Suprapubic skin (tissue), 4 donors: ENCODE measurements at regions not wholly inside any gene's neighbourhood (a gene's known extent, or its start where the extent isn't known, plus 50 kb on each side); places are given as distances from the start of the nearest gene placed in this dataset.

Experiments
- DNase-seq, 2 donors: peaks; one replicate each; pipeline ENCODE4 v3.0.0-alpha.2; 2019; ENCODE audit warnings: low spot score in 2 of 2
- H3K27ac ChIP-seq: fragments of 200-600 bp; sonication (generic); one replicate; pipeline ENCODE4 v1.5.1; 2019
- H3K27me3 ChIP-seq: fragments of 200-600 bp; sonication (generic); one replicate; pipeline ENCODE4 v1.5.1; 2019
- H3K36me3 ChIP-seq: fragments of 200-600 bp; sonication (generic); one replicate; pipeline ENCODE4 v1.5.1; 2019
- H3K4me1 ChIP-seq: fragments of 200-600 bp; sonication (generic); one replicate; pipeline ENCODE4 v1.5.1; 2019
- H3K4me3 ChIP-seq: fragments of 200-600 bp; sonication (generic); one replicate; pipeline ENCODE4 v1.5.1; 2019; ENCODE audit warnings: mild to moderate bottlenecking
- H3K9me3 ChIP-seq: fragments of 200-600 bp; sonication (generic); one replicate; pipeline ENCODE4 v1.5.1; 2019
- EP300 ChIP-seq: sonication (generic); formaldehyde crosslinking; IDR thresholded peaks from one replicate; pipeline ENCODE4 v1.6.1; 2017; ENCODE audit warnings: antibody characterized with exemption
- POLR2A ChIP-seq, 2 donors: fragments of 450-650 bp; IDR thresholded peaks; one replicate each; pipeline ENCODE4 v1.6.1; 2017; ENCODE audit warnings: antibody characterized with exemption in 2 of 2, mild to moderate bottlenecking in 2 of 2, moderate library complexity in 2 of 2
- POLR2AphosphoS5 ChIP-seq, 3 donors: sonication (generic); formaldehyde crosslinking; IDR thresholded peaks; one replicate each; pipeline ENCODE4 v1.6.1; 2017; ENCODE audit warnings: antibody characterized with exemption in 3 of 3
- WGBS: methylation state at CpG from one replicate; pipeline ENCODE4 v1.1.5; 2018; 5-methylcytosine and 5-hydroxymethylcytosine counted together
- TF ChIP-seq, protein P1 (sequence below), 2 donors: fragments of 200-600 bp in 1 of 2; fragments of 450-650 bp in 1 of 2; sonication (generic) in 1 of 2; IDR thresholded peaks; one replicate each; pipeline ENCODE4 v1.5.1; 2016 to 2019; ENCODE audit warnings: antibody characterized with exemption in 2 of 2, mild to moderate bottlenecking in 1 of 2, moderate library complexity in 1 of 2

DNA sequence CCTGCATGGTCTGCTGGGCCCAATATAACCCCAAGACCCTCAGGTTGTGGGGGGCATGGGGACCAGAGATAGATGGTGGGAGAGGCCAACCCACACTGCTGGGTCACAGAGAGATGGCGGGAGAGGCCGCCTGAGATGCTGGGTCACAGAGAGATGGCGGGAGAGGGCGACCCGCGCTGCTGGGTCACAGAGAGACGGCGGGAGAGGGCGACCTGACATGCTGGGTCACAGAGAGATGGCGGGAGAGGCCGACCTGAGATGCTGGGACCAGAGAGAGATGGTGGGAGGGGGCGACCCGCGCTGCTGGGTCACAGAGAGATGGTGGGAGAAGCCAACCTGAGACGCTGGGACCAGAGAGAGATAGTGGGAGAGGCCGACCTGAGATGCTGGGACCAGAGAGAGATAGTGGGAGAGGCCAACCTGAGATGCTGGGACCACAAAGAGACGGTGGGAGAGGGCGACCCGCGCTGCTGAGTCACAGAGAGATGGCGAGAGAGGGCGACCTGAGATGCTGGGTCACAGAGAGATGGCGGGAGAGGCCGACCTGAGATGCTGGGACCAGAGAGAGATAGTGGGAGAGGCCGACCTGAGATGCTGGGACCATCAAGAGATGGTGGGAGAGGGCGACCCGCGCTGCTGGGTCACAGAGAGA, 133.2 kb downstream of the DLL1 start:
- Histone ChIP-seq H3K4me1 (peaks cover 10% of the 10 kb centered on the region), H3K36me3 (no peaks in the 10 kb centered on the region), H3K4me3 (no peak overlapping the region), H3K27me3 (peaks cover 8% of the 10 kb centered on the region), H3K27ac (no peak overlapping the region), H3K9me3 (no peaks in the 10 kb centered on the region)
- no peak for TF ChIP-seq POLR2AphosphoS5 (IDR thresholded peaks at IDR 0.05)
- TF ChIP-seq, protein P1, sequence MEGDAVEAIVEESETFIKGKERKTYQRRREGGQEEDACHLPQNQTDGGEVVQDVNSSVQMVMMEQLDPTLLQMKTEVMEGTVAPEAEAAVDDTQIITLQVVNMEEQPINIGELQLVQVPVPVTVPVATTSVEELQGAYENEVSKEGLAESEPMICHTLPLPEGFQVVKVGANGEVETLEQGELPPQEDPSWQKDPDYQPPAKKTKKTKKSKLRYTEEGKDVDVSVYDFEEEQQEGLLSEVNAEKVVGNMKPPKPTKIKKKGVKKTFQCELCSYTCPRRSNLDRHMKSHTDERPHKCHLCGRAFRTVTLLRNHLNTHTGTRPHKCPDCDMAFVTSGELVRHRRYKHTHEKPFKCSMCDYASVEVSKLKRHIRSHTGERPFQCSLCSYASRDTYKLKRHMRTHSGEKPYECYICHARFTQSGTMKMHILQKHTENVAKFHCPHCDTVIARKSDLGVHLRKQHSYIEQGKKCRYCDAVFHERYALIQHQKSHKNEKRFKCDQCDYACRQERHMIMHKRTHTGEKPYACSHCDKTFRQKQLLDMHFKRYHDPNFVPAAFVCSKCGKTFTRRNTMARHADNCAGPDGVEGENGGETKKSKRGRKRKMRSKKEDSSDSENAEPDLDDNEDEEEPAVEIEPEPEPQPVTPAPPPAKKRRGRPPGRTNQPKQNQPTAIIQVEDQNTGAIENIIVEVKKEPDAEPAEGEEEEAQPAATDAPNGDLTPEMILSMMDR (IDR thresholded peaks at IDR 0.05): no peak
- TF ChIP-seq EP300: no peak
- no peak for TF ChIP-seq POLR2A (IDR thresholded peaks at IDR 0.05)
- 92% methylated on average over 28 of the region's 28 CpGs for WGBS
- DNase-seq: peak in 1 of 2 donors; percentile 50

DNA sequence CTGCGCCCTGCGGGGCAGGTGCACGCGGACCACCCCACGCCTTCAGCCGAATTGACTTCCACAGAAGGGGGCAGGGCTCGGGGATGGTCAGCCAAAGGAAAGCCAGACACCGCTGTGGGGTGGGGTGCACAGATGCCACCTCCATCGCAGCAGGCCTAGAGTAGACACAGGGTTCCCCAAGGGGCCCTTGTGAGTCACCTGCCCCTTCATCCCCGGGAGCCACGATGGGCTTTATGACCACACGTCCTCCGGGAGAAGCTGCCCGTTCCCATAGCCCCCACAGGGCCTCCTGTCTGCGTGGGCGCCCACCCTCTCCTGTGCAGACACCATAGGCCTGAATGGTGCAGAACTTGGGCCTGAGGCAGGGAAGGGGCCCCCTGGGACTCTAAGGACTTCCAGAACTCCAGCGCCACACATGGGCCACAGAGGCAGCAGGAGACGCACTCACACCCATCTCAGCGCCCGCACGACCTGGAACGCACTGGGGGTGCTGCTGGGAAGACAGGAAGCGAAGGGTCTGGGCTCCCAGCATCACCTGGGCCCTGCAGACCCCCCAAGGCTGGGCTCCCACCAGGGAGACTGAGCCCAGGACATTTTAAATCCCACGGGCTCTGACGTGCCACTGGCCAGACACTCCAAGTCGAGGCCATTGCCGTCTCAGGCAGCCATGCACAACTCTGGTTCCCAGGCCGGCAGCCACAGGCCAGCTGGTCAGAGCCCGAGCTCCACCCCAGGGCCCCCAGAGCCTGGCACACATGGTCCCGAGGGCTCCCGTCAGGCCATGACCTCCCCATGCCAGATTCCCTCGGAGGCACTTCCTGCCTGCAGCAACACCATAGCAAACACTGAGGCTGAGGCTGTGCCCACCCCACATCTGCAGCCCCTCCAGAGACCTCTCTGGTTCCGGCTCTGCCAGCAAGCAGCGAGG, 134.2 kb downstream of the DLL1 start:
- no peak overlapping the region for H3K27ac ChIP-seq
- H3K36me3 ChIP-seq: no peaks in the 10 kb centered on the region
- TF ChIP-seq POLR2A (IDR thresholded peaks at IDR 0.05) (no peak), EP300 (no peak), POLR2AphosphoS5 (IDR thresholded peaks at IDR 0.05) (no peak)
- TF ChIP-seq, protein P1 (IDR thresholded peaks at IDR 0.05): no peak
- H3K9me3 ChIP-seq: no peaks in the 10 kb centered on the region
- 93% methylated on average over 16 of the region's 34 CpGs for WGBS
- peaks cover 16% of the 10 kb centered on the region for H3K27me3 ChIP-seq
- peak; percentile 54 to 73 for DNase-seq
- H3K4me1 ChIP-seq: peaks cover 19% of the 10 kb centered on the region
- H3K4me3 ChIP-seq: no peak overlapping the region

DNA sequence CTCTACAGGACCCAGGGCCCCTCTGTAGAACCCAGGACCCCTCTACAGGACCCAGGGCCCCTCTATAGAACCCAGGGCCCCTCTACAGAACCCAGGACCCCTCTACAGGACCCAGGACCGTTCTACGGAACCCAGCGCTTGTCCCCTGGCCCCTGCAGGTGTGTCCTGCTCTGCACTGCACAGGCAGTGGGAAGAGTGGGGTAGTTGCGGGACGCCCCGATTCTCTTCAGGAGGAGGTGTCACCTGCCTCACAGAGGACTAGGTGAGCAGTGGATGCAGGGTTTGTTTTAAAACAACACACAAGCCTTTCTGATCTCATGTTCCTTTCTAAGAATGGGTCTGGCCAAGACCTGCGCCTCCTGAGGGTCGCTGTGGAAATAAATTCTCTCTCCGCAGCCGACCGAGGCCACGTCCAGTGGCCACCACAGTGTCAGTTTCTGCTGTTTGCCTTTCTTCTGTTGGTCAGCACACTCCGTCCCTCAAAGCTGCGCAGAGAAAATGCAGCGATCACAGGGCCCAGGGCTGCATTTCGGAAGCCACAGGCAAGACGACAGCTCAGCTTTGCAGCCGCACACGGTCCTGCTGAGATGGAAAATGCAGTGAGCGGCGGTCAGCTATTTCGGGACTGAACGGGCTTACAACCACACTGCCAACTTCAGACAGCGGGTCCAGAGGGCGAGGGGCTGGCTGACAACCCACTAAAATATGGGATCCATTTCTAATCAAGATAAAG, 135.2 kb downstream of the DLL1 start:
- Histone ChIP-seq H3K27me3 (peaks cover 21% of the 10 kb centered on the region), H3K9me3 (no peaks in the 10 kb centered on the region), H3K4me1 (peaks cover 22% of the 10 kb centered on the region), H3K27ac (no peak overlapping the region), H3K36me3 (no peaks in the 10 kb centered on the region), H3K4me3 (no peak overlapping the region)
- DNase-seq: peak in 1 of 2 donors; percentile 44
- TF ChIP-seq, protein P1 (IDR thresholded peaks at IDR 0.05): no peak
- TF ChIP-seq EP300: no peak
- no peak for TF ChIP-seq POLR2AphosphoS5 (IDR thresholded peaks at IDR 0.05)
- TF ChIP-seq POLR2A (IDR thresholded peaks at IDR 0.05): no peak
- WGBS: 93% methylated on average over 24 of the region's 25 CpGs

DNA sequence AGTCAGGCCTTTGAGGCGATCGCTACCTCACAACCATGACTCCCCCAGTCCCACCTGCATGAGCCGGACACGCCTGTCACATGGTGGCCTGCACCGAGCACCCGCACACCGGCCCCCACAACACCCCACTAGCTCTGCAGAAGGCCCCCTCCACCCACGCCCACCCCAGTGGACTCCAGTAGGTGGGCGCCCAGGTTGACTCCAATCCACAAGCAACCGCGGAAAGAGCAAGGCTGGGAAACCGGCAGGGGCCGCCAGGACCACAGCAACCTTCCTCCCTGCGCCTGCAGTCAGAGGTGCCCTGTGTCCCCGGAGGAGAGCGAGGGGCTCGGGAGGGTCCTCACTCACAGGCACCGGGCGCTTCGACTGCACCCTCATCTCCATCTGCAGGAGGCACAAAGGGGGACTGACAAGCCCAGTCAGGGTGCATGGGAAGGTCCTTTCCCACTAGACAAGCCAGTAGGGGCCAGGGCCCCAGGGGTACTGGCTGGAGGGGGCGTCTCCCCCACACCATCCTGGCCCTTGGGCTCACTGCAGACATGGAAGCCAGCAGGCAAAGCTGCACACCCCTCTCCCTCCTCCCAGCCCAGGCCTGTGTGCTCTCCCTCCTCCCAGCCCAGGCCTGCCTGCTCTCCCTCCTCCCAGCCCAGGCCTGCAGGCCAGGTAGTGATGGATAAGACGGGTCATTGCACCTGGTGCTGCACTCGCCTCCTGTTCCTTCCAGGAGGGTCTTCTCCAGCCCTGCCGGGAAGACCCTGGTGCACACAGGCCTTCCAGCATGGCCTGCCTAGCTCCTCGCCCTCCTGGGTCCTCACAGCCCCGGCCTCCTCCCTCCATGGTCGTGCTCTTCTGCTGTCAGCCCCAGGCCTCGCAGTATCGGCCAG, 137.2 kb downstream of the DLL1 start:
- Histone ChIP-seq H3K36me3 (no peaks in the 10 kb centered on the region), H3K27ac (no peak overlapping the region), H3K4me1 (peaks cover 22% of the 10 kb centered on the region), H3K4me3 (no peak overlapping the region), H3K27me3 (peaks cover 25% of the 10 kb centered on the region), H3K9me3 (no peaks in the 10 kb centered on the region)
- no peak for TF ChIP-seq EP300
- TF ChIP-seq, protein P1 (IDR thresholded peaks at IDR 0.05): no peak
- no peak for TF ChIP-seq POLR2AphosphoS5 (IDR thresholded peaks at IDR 0.05)
- TF ChIP-seq POLR2A (IDR thresholded peaks at IDR 0.05): no peak
- peak in 1 of 2 donors; percentile 54 for DNase-seq
- WGBS: 96% methylated on average over 4 of the region's 29 CpGs
